ENCODE measurements at regions not wholly inside any gene's neighbourhood (a gene's known extent, or its start where the extent isn't known, plus 50 kb on each side); places are given as distances from the start of the nearest gene placed in this dataset.

DNA sequence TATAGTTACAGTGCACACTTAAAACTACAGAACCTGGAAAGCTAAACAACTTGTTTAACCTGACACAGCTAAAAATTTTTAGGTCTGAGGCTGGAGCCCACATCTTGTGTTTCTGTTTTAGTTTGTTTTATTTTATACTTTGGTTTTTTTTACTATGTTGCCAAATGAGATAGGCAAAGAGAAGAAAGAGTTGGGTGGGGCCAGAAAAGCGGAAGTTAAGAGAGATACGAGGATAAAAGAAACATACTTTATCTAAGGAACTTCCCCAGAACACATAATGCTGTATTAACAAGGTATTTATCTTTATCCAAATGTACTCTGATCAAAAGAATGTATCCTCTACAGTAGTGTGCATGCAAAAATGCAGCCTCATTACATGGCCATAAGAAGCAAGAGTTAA lies 1145.7 kb downstream of the EPHA3 start:
- TF ChIP-seq, protein P1, sequence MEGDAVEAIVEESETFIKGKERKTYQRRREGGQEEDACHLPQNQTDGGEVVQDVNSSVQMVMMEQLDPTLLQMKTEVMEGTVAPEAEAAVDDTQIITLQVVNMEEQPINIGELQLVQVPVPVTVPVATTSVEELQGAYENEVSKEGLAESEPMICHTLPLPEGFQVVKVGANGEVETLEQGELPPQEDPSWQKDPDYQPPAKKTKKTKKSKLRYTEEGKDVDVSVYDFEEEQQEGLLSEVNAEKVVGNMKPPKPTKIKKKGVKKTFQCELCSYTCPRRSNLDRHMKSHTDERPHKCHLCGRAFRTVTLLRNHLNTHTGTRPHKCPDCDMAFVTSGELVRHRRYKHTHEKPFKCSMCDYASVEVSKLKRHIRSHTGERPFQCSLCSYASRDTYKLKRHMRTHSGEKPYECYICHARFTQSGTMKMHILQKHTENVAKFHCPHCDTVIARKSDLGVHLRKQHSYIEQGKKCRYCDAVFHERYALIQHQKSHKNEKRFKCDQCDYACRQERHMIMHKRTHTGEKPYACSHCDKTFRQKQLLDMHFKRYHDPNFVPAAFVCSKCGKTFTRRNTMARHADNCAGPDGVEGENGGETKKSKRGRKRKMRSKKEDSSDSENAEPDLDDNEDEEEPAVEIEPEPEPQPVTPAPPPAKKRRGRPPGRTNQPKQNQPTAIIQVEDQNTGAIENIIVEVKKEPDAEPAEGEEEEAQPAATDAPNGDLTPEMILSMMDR (IDR thresholded peaks at IDR 0.05), result no peak
- no peak for TF ChIP-seq POLR2A (IDR thresholded peaks at IDR 0.05)
